Hepatocyte (in vitro differentiated cells): ENCODE measurements at regions not wholly inside any gene's neighbourhood (a gene's known extent, or its start where the extent isn't known, plus 50 kb on each side); places are given as distances from the start of the nearest gene placed in this dataset.

Source experiments
- EZH2 ChIP-seq: fragments of 200-600 bp; sonication (generic); IDR thresholded peaks from 2 replicates; pipeline ENCODE4 v1.6.1; 2016; ENCODE audit warnings: antibody characterized with exemption, mild to moderate bottlenecking, borderline replicate concordance
- EZH2phosphoT487 ChIP-seq: fragments of 200-600 bp; sonication (generic); IDR thresholded peaks from one replicate; pipeline ENCODE4 v1.6.1; 2018; ENCODE audit warnings: antibody characterized with exemption, mild to moderate bottlenecking, low read depth, moderate library complexity; ENCODE audit not compliant: unreplicated experiment, severe bottlenecking
- TF ChIP-seq, protein P1 (sequence below): fragments of 200-600 bp; sonication (generic); IDR thresholded peaks from 2 replicates; pipeline ENCODE4 v1.5.1; 2016; ENCODE audit warnings: antibody characterized with exemption, mild to moderate bottlenecking; ENCODE audit not compliant: poor library complexity

DNA sequence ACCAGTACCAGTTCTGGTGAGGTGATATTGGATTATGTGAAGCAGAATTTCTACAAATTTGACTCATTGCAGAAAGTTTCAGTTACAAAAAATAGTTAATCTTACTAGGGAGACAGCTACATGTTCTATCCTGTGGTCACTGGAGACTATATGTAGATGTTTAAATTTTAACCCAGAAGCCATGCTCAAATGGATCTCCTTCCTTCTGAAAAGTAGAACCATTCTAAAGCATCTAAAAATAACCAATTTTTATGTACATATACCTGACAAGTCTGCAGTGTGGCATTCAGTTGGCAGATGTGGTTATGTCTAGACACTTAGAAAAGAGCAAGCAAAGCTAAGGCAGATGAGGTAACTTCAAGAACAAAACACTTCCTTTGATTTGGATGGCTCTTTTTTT lies 65.5 kb upstream of the POU4F3 start:
- TF ChIP-seq, protein P1, sequence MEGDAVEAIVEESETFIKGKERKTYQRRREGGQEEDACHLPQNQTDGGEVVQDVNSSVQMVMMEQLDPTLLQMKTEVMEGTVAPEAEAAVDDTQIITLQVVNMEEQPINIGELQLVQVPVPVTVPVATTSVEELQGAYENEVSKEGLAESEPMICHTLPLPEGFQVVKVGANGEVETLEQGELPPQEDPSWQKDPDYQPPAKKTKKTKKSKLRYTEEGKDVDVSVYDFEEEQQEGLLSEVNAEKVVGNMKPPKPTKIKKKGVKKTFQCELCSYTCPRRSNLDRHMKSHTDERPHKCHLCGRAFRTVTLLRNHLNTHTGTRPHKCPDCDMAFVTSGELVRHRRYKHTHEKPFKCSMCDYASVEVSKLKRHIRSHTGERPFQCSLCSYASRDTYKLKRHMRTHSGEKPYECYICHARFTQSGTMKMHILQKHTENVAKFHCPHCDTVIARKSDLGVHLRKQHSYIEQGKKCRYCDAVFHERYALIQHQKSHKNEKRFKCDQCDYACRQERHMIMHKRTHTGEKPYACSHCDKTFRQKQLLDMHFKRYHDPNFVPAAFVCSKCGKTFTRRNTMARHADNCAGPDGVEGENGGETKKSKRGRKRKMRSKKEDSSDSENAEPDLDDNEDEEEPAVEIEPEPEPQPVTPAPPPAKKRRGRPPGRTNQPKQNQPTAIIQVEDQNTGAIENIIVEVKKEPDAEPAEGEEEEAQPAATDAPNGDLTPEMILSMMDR: no peak
- TF ChIP-seq EZH2phosphoT487 (no peak), EZH2 (no peak)
